ENCODE measurements at regions not wholly inside any gene's neighbourhood (a gene's known extent, or its start where the extent isn't known, plus 50 kb on each side); places are given as distances from the start of the nearest gene placed in this dataset.

GRCh38 chr12:4145990-4146859 is 127.3 kb upstream of the CCND2 start:
- no peak overlapping the region for H3K27ac ChIP-seq (ENCODE audit: low read depth, low read length)
- H3K79me2 ChIP-seq (ENCODE audit: insufficient read depth, low read length) = no peaks in the 10 kb centered on the region
- ChIA-PET CTCF (no interaction called here), RAD21 (ENCODE audit: low non-redundant PET in 1 of 2, low total read pairs in 2 of 2, uncharacterized antibody in 2 of 2, unreplicated experiment in 2 of 2) (no interaction called here), POLR2A (no interaction called here)
- no peak for TF ChIP-seq SRF (IDR thresholded peaks at IDR 0.05; ENCODE audit: low read depth)
- no peak for TF ChIP-seq ZNF274 (IDR thresholded peaks at IDR 0.05; ENCODE audit: low read depth, low read length)
- no peak for TF ChIP-seq ZFX (IDR thresholded peaks at IDR 0.05)
- TF ChIP-seq, protein P1, sequence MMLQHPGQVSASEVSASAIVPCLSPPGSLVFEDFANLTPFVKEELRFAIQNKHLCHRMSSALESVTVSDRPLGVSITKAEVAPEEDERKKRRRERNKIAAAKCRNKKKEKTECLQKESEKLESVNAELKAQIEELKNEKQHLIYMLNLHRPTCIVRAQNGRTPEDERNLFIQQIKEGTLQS (IDR thresholded peaks at IDR 0.05) = no peak
- no peak for TF ChIP-seq EGR1 (IDR thresholded peaks at IDR 0.05; ENCODE audit: low read depth)
- TF ChIP-seq SP1 (IDR thresholded peaks at IDR 0.05; ENCODE audit: low read depth) = no peak
- TF ChIP-seq POLR2A (IDR thresholded peaks at IDR 0.05; ENCODE audit: borderline replicate concordance, extremely low read depth, insufficient read depth, insufficient read length) = no peak
- TF ChIP-seq POLR2AphosphoS5 (IDR thresholded peaks at IDR 0.05; ENCODE audit: low read depth, low read length) = no peak
- TF ChIP-seq CEBPB (IDR thresholded peaks at IDR 0.05; ENCODE audit: low read depth) = no peak
- no peak for TF ChIP-seq JUND (IDR thresholded peaks at IDR 0.05)
- no peak for TF ChIP-seq EZH2 (IDR thresholded peaks at IDR 0.05)
- no peak for TF ChIP-seq ZBTB33 (IDR thresholded peaks at IDR 0.05; ENCODE audit: extremely low read depth, insufficient replicate concordance, low read length)
- no peak for TF ChIP-seq EZH2phosphoT487 (IDR thresholded peaks at IDR 0.05; ENCODE audit: borderline replicate concordance)
- TF ChIP-seq, protein P2, sequence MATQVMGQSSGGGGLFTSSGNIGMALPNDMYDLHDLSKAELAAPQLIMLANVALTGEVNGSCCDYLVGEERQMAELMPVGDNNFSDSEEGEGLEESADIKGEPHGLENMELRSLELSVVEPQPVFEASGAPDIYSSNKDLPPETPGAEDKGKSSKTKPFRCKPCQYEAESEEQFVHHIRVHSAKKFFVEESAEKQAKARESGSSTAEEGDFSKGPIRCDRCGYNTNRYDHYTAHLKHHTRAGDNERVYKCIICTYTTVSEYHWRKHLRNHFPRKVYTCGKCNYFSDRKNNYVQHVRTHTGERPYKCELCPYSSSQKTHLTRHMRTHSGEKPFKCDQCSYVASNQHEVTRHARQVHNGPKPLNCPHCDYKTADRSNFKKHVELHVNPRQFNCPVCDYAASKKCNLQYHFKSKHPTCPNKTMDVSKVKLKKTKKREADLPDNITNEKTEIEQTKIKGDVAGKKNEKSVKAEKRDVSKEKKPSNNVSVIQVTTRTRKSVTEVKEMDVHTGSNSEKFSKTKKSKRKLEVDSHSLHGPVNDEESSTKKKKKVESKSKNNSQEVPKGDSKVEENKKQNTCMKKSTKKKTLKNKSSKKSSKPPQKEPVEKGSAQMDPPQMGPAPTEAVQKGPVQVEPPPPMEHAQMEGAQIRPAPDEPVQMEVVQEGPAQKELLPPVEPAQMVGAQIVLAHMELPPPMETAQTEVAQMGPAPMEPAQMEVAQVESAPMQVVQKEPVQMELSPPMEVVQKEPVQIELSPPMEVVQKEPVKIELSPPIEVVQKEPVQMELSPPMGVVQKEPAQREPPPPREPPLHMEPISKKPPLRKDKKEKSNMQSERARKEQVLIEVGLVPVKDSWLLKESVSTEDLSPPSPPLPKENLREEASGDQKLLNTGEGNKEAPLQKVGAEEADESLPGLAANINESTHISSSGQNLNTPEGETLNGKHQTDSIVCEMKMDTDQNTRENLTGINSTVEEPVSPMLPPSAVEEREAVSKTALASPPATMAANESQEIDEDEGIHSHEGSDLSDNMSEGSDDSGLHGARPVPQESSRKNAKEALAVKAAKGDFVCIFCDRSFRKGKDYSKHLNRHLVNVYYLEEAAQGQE (IDR thresholded peaks at IDR 0.05; ENCODE audit: low read depth) = no peak
- TF ChIP-seq FOSL1 (IDR thresholded peaks at IDR 0.05; ENCODE audit: low read depth) = no peak
- no peak for TF ChIP-seq SIN3A (IDR thresholded peaks at IDR 0.05; ENCODE audit: low read depth)
- no peak for TF ChIP-seq TCF7L2 (IDR thresholded peaks at IDR 0.05; ENCODE audit: borderline replicate concordance, extremely low read depth, insufficient read depth, insufficient read length)
- no peak for TF ChIP-seq ELF1 (IDR thresholded peaks at IDR 0.05; ENCODE audit: borderline replicate concordance, low read depth)
- H3K9me2 ChIP-seq (ENCODE audit: insufficient read depth) = no peaks in the 10 kb centered on the region
- no peak overlapping the region for H3K4me3 ChIP-seq (replicated peaks in 1 of 2; ENCODE audit: low read depth in 1 of 2, low read length in 2 of 2)
- peaks cover 27% of the 10 kb centered on the region for H3K27me3 ChIP-seq (ENCODE audit: insufficient read depth, low read length)
- no peak for DNase-seq (ENCODE audit: low read depth, low spot score)
- no peak overlapping the region for H2AFZ ChIP-seq (ENCODE audit: low read depth, low read length, poor library complexity, severe bottlenecking)
- intact Hi-C loops (cut with micrococcal nuclease) = no loop called here
- no peaks in the 10 kb centered on the region for H4K20me1 ChIP-seq (ENCODE audit: insufficient read depth)
- H3K9me3 ChIP-seq (ENCODE audit: control insufficient read depth in 1 of 2, insufficient read depth in 1 of 2, low read depth in 1 of 2, low read length in 2 of 2) = no peaks in the 10 kb centered on the region
- no TSS peak for BruUV-seq (replicated peaks)
- no peak overlapping the region for H3K9ac ChIP-seq (ENCODE audit: low read length)
- H3K36me3 ChIP-seq (ENCODE audit: control insufficient read depth in 1 of 2, insufficient read depth in 2 of 2, low read length in 2 of 2) = no peaks in the 10 kb centered on the region
- H3K4me2 ChIP-seq (ENCODE audit: low read length) = no peak overlapping the region
- H3K4me1 ChIP-seq (ENCODE audit: control insufficient read depth in 1 of 2, insufficient read depth in 2 of 2, low read length in 2 of 2) = peaks cover 0 to 8% of the 10 kb centered on the region in 2 experiments; a peak in 2 of 4 replicates
- no peak for ATAC-seq

Measured in HCT116 (cell line).